Naive thymus-derived CD4-positive, alpha-beta T cell (primary cell): ENCODE measurements at regions not wholly inside any gene's neighbourhood (a gene's known extent, or its start where the extent isn't known, plus 50 kb on each side); places are given as distances from the start of the nearest gene placed in this dataset.

Experiments
- ATAC-seq: fragments of 150-1000 bp; cut with Tn5 transposase; 2 replicates; pipeline ENCODE4 v1.10.0; 2021; ENCODE audit warnings: mild to moderate bottlenecking, moderate library complexity
- CTCF ChIA-PET: fragments of 350-600 bp; sonication (Branson Sonifier 250); formaldehyde crosslinking; loops from one replicate; lab custom pipeline; 2021; ENCODE audit warnings: antibody characterized with exemption; lab: Charles Lee
- POLR2A ChIA-PET: fragments of 350-600 bp; sonication (Branson Sonifier 250); formaldehyde crosslinking; loops from one replicate; lab custom pipeline; 2021; ENCODE audit warnings: antibody characterized with exemption, inconsistent platforms; lab: Charles Lee
- DNase-seq, 9 donors: peaks; one replicate each; pipeline versions ENCODE4 v3.0.0 to v3.0.0-alpha.2; 2020 to 2022; ENCODE audit warnings: mixed read lengths in 1 of 9
- H3K27ac ChIP-seq: one replicate; pipeline ENCODE4 v1.7.0; 2013; ENCODE audit warnings: mild to moderate bottlenecking, low read depth, low read length, moderate library complexity
- H3K27me3 ChIP-seq, 2 donors: one replicate each; pipeline ENCODE4 v1.7.0; 2013; ENCODE audit warnings: low read length in 2 of 2, mild to moderate bottlenecking in 2 of 2, moderate library complexity in 2 of 2; ENCODE audit not compliant: control insufficient read depth in 2 of 2, insufficient read depth in 2 of 2
- H3K36me3 ChIP-seq, 3 experiments: 1 replicate in 2 of 3; 2 replicates in 1 of 3; pipeline ENCODE4 v1.7.0; 2013; ENCODE audit warnings: low read length in 3 of 3, mild to moderate bottlenecking in 3 of 3, moderate library complexity in 1 of 3; ENCODE audit not compliant: insufficient read depth in 3 of 3, control insufficient read depth in 2 of 3
- H3K4me1 ChIP-seq, 2 donors: one replicate each; pipeline ENCODE4 v1.7.0; 2013; ENCODE audit warnings: low read length in 2 of 2, mild to moderate bottlenecking in 2 of 2, moderate library complexity in 1 of 2; ENCODE audit not compliant: control insufficient read depth in 2 of 2, insufficient read depth in 2 of 2
- H3K4me3 ChIP-seq: 2 replicates; pipeline ENCODE4 v1.7.0; 2013; ENCODE audit warnings: mild to moderate bottlenecking, low read length
- H3K9me3 ChIP-seq, 3 experiments: 1 replicate in 2 of 3; 2 replicates in 1 of 3; pipeline ENCODE4 v1.7.0; 2013; ENCODE audit warnings: low read length in 3 of 3; ENCODE audit not compliant: control insufficient read depth in 2 of 3
- H3K27ac Mint-ChIP-seq, 9 donors: one replicate each; pipeline ENCODE4 v1.8.0; 2020 to 2022; ENCODE audit warnings: mixed read lengths in 9 of 9, mild to moderate bottlenecking in 8 of 9, moderate library complexity in 5 of 9, inconsistent platforms in 2 of 9
- H3K27me3 Mint-ChIP-seq, 5 donors: one replicate each; pipeline ENCODE4 v1.8.0; 2021 to 2022; ENCODE audit warnings: mixed read lengths in 5 of 5, mild to moderate bottlenecking in 1 of 5
- H3K36me3 Mint-ChIP-seq, 5 donors: one replicate each; pipeline ENCODE4 v1.8.0; 2020 to 2022; ENCODE audit warnings: mixed read lengths in 5 of 5, mild to moderate bottlenecking in 3 of 5, inconsistent platforms in 1 of 5
- H3K4me1 Mint-ChIP-seq, 7 donors: one replicate each; pipeline ENCODE4 v1.8.0; 2020 to 2022; ENCODE audit warnings: mixed read lengths in 7 of 7, mild to moderate bottlenecking in 3 of 7, inconsistent platforms in 1 of 7
- H3K4me3 Mint-ChIP-seq, 10 donors: one replicate each; pipeline ENCODE4 v1.8.0; 2020 to 2022; ENCODE audit warnings: mild to moderate bottlenecking in 10 of 10, mixed read lengths in 10 of 10, moderate library complexity in 6 of 10, inconsistent platforms in 2 of 10
- H3K9me3 Mint-ChIP-seq, 11 donors: one replicate each; pipeline ENCODE4 v1.8.0; 2020 to 2022; ENCODE audit warnings: mixed read lengths in 11 of 11, mild to moderate bottlenecking in 4 of 11, inconsistent platforms in 1 of 11, moderate library complexity in 1 of 11
- intact Hi-C, 2 donors: fragments of 100-400 bp; cut with micrococcal nuclease; formaldehyde crosslinking; loops; one replicate each; pipeline ENCODE4 v1.15.1; 2023

DNA sequence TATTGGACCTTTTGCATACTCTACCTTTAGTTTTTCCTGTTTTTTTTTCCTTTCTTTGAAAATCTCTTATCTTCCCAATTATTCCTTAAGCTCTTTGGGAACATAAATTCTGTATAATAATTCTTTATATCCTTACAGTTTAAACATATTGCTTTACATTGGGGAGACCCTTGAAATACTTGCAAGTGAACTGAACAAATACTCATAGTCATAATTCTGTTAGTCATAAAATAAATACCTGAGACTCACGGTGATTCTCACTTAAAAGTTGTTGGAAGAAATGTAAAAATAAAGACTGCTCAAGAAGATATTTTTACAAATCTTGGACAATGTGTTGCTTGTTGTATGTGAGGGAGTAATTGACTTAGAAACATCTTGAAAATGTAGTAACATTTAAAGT lies 515.2 kb upstream of the POT1 start:
- Mint-ChIP-seq H3K4me3 (no peak overlapping the region), H3K27ac (no peak overlapping the region), H3K27me3 (no peaks in the 10 kb centered on the region), H3K9me3 (peaks cover 0 to 13% (median 3%) of the 10 kb centered on the region in 11 donors), H3K36me3 (no peaks in the 10 kb centered on the region), H3K4me1 (no peaks in the 10 kb centered on the region)
- ATAC-seq (no peak), DNase-seq (no peak)
- POLR2A ChIA-PET = no interaction called here
- H3K4me1 ChIP-seq = no peaks in the 10 kb centered on the region
- H3K27ac ChIP-seq = no peak overlapping the region
- H3K36me3 ChIP-seq = no peaks in the 10 kb centered on the region
- CTCF ChIA-PET = no interaction called here
- intact Hi-C loops = loop anchor here in 1 of 2 donors (5.0 kb wide), 1 partner anchor 48 kb away; no protein-coding TSS in a partner anchor
- H3K4me3 ChIP-seq = no peak overlapping the region
- no peaks in the 10 kb centered on the region for H3K27me3 ChIP-seq
- no peaks in the 10 kb centered on the region for H3K9me3 ChIP-seq

DNA sequence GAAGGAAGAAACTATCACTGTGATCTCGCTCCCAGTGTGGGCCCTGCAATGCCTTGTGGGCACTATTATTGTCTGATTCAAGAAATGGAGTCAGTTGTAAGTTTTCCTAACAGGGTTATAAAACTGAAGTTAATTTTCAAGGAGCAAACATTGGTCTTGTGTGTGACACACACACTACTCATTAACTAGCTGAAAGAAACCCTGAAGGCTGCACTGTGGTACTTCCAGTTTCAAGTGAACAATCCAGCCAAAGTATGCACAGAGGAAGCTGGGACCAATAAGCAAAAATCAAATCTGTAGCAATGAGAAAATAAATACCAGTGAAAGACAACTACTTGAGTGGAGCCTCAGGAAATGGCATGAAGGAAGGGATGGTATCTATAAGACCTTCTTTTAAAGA lies 506.6 kb upstream of the POT1 start:
- Histone ChIP-seq H3K27me3 (no peaks in the 10 kb centered on the region), H3K36me3 (no peaks in the 10 kb centered on the region), H3K27ac (no peak overlapping the region), H3K4me3 (no peak overlapping the region), H3K9me3 (no peaks in the 10 kb centered on the region), H3K4me1 (no peaks in the 10 kb centered on the region)
- Mint-ChIP-seq H3K27ac (no peak overlapping the region), H3K36me3 (no peaks in the 10 kb centered on the region), H3K27me3 (peaks cover 0 to 2% (median 0%) of the 10 kb centered on the region in 5 donors), H3K9me3 (peaks cover 0 to 11% (median 0%) of the 10 kb centered on the region in 11 donors), H3K4me3 (no peak overlapping the region), H3K4me1 (no peaks in the 10 kb centered on the region)
- no peak for DNase-seq
- intact Hi-C loops = no loop called here
- ChIA-PET POLR2A (no interaction called here), CTCF (no interaction called here)
- no peak for ATAC-seq

DNA sequence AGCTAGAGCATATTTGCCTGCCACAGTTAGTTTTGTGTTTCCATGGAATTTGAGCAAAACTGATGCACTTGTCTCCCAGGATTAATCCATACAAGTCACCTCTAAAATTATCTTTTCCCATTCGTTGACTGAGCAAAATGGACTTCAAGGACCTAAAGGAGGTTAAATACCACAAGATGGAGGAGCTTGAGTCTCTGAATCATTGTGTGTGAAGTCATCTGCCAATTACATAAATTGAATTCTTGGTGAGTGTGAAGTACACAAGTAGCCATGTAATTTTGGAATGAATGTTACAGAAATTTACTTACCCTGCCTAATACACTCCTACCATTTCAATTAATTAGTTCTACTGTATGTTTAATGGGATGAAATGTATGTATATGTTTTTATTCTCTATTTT lies 501.7 kb upstream of the POT1 start:
- Histone ChIP-seq H3K27ac (no peak overlapping the region), H3K36me3 (no peaks in the 10 kb centered on the region), H3K4me1 (no peaks in the 10 kb centered on the region), H3K27me3 (no peaks in the 10 kb centered on the region), H3K4me3 (no peak overlapping the region), H3K9me3 (no peaks in the 10 kb centered on the region)
- H3K9me3 Mint-ChIP-seq = peaks cover 0 to 4% (median 0%) of the 10 kb centered on the region in 11 donors
- no peaks in the 10 kb centered on the region for H3K36me3 Mint-ChIP-seq
- H3K4me1 Mint-ChIP-seq = no peaks in the 10 kb centered on the region
- H3K4me3 Mint-ChIP-seq = no peak overlapping the region
- POLR2A ChIA-PET = no interaction called here
- intact Hi-C loops = no loop called here
- ATAC-seq (no peak), DNase-seq (no peak)
- H3K27me3 Mint-ChIP-seq = peaks cover 0 to 2% (median 0%) of the 10 kb centered on the region in 5 donors
- CTCF ChIA-PET = interaction anchor here (0.6 kb wide), 1 partner anchor 43 kb away, joined by 7 read pairs; no protein-coding TSS in a partner anchor
- no peak overlapping the region for H3K27ac Mint-ChIP-seq

DNA sequence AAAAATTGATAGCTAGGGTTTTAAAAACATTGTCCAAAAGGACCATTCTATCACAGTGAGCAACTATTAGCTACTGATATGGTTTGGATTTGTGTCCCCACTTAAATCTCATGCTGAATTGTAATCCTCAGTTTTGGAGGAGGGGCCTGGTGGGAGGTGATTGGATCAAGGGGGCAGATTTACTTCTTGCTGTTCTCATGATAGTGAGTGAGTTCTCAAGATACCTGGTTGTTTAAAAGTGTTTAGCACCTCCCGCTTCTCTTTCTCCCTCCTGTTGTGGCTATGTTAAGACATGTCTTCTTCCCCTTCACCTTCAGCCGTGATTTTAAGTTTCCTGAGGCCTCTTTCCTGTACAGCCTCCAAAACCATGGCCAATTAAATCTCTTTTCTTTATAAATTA lies 500.4 kb upstream of the POT1 start:
- Mint-ChIP-seq H3K27ac (no peak overlapping the region), H3K27me3 (peaks cover 0 to 2% (median 0%) of the 10 kb centered on the region in 5 donors), H3K36me3 (no peaks in the 10 kb centered on the region), H3K4me1 (peaks cover 0 to 5% (median 0%) of the 10 kb centered on the region in 7 donors), H3K9me3 (peaks cover 0 to 4% (median 1%) of the 10 kb centered on the region in 11 donors), H3K4me3 (no peak overlapping the region)
- Histone ChIP-seq H3K9me3 (no peaks in the 10 kb centered on the region), H3K36me3 (no peaks in the 10 kb centered on the region), H3K4me1 (no peaks in the 10 kb centered on the region), H3K27ac (no peak overlapping the region), H3K4me3 (no peak overlapping the region), H3K27me3 (no peaks in the 10 kb centered on the region)
- POLR2A ChIA-PET = no interaction called here
- intact Hi-C loops = no loop called here
- DNase-seq (no peak), ATAC-seq (no peak)
- CTCF ChIA-PET = no interaction called here

DNA sequence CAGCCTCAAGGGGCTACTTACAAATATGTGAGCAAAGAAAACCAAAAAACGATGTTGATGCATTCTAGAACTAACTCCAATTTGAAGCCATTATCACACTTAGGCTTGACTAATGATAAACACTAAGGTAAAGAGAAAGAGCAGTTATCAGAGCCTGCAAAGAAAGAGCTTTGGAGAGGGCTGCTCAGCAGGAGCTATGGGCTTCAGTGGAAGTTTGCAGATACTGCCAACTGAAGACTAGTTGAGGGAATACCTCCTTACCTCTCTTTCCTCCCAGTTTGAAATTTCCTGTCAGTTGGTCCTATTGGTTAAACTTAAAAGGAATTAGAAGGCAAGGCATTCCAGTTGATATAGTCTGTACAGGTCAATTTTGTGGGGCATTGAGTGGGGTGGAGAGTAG lies 498.1 kb upstream of the POT1 start:
- H3K4me1 ChIP-seq = no peaks in the 10 kb centered on the region
- no peak for ATAC-seq
- H3K9me3 ChIP-seq = no peaks in the 10 kb centered on the region
- H3K36me3 ChIP-seq = no peaks in the 10 kb centered on the region
- Mint-ChIP-seq H3K27ac (no peak overlapping the region), H3K27me3 (no peaks in the 10 kb centered on the region), H3K9me3 (peaks cover 0 to 3% (median 0%) of the 10 kb centered on the region in 11 donors), H3K4me1 (peaks cover 0 to 18% (median 0%) of the 10 kb centered on the region in 7 donors), H3K4me3 (no peak overlapping the region), H3K36me3 (peaks cover 0 to 2% (median 0%) of the 10 kb centered on the region in 5 donors)
- intact Hi-C loops = no loop called here
- ChIA-PET POLR2A (no interaction called here), CTCF (no interaction called here)
- no peaks in the 10 kb centered on the region for H3K27me3 ChIP-seq
- no peak overlapping the region for H3K4me3 ChIP-seq
- no peak overlapping the region for H3K27ac ChIP-seq
- no peak for DNase-seq

DNA sequence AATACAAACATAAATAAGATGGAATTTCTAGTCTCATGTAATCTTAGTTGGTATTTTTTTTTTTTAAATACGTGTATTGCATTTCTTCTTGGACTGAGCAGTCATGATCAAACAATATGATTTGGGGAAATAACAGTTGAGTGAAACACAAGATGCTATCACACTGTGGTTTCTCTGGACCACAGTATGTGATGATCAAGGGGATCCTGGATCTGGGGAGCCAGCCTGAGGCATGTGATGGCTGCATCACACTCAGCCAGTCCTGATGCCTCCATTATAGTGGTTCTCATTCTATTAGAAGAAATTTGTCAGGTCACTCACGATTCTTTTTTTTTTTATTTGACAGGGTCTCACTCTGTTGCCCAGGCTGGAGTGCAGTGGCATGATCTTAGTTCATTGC lies 495.9 kb upstream of the POT1 start:
- intact Hi-C loops = no loop called here
- H3K4me1 Mint-ChIP-seq = peaks cover 0 to 27% (median 0%) of the 10 kb centered on the region in 7 donors
- H3K27me3 Mint-ChIP-seq = no peaks in the 10 kb centered on the region
- no peaks in the 10 kb centered on the region for H3K9me3 ChIP-seq
- no peak overlapping the region for H3K27ac ChIP-seq
- H3K4me1 ChIP-seq = no peaks in the 10 kb centered on the region
- DNase-seq (no peak), ATAC-seq (no peak)
- H3K27me3 ChIP-seq = no peaks in the 10 kb centered on the region
- no peak overlapping the region for H3K27ac Mint-ChIP-seq
- no peaks in the 10 kb centered on the region for H3K36me3 ChIP-seq
- H3K9me3 Mint-ChIP-seq = peaks cover 0 to 10% (median 3%) of the 10 kb centered on the region in 11 donors
- H3K4me3 Mint-ChIP-seq = no peak overlapping the region
- CTCF ChIA-PET = no interaction called here
- no peak overlapping the region for H3K4me3 ChIP-seq
- POLR2A ChIA-PET = no interaction called here
- peaks cover 0 to 4% (median 0%) of the 10 kb centered on the region in 5 donors for H3K36me3 Mint-ChIP-seq

DNA sequence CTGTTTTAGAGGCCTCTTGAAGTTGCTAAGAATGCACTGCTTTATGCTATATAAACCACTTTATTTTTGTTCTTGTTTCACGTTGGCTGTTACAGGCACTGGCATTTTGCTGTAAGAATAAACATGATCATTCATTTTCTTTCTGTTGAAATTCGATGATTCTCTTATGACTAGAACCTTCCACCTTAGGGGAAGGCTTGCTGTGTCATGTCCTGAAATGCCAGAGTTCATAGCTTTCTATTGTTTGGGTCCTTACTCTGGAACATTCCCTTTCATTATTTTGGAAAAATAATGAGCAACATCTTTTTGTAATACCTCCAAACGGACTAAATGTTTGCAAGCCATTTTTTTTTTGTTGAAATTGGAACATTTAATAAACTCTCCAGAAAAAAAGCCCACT lies 495.1 kb upstream of the POT1 start:
- Mint-ChIP-seq H3K4me1 (peaks cover 0 to 27% (median 0%) of the 10 kb centered on the region in 7 donors), H3K9me3 (peaks cover 0 to 13% (median 4%) of the 10 kb centered on the region in 11 donors), H3K27ac (peak overlapping the region in 1 of 9 donors; percentile 72), H3K27me3 (no peaks in the 10 kb centered on the region), H3K36me3 (peaks cover 0 to 9% (median 0%) of the 10 kb centered on the region in 5 donors), H3K4me3 (peak overlapping the region in 1 of 10 donors; percentile 35)
- ATAC-seq (no peak), DNase-seq (no peak)
- ChIA-PET POLR2A (no interaction called here), CTCF (no interaction called here)
- H3K27ac ChIP-seq = no peak overlapping the region
- no peak overlapping the region for H3K4me3 ChIP-seq
- no peaks in the 10 kb centered on the region for H3K9me3 ChIP-seq
- H3K4me1 ChIP-seq = no peaks in the 10 kb centered on the region
- H3K36me3 ChIP-seq = no peaks in the 10 kb centered on the region
- intact Hi-C loops = no loop called here
- no peaks in the 10 kb centered on the region for H3K27me3 ChIP-seq
